ENCODE measurements at regions not wholly inside any gene's neighbourhood (a gene's known extent, or its start where the extent isn't known, plus 50 kb on each side); places are given as distances from the start of the nearest gene placed in this dataset.

- no peak for TF ChIP-seq SIN3A (IDR thresholded peaks at IDR 0.05; ENCODE audit: borderline replicate concordance, insufficient read depth, low read length)
- TF ChIP-seq TAF1 (IDR thresholded peaks at IDR 0.05; ENCODE audit: borderline replicate concordance, insufficient read depth, low read length) = no peak
- no peak for TF ChIP-seq REST (IDR thresholded peaks at IDR 0.05; ENCODE audit: insufficient read depth in 1 of 2, low read depth in 2 of 2, low read length in 2 of 2)
- no peak for TF ChIP-seq POLR2AphosphoS5 (IDR thresholded peaks at IDR 0.05; ENCODE audit: low read depth, low read length)
- TF ChIP-seq FOXP2 (optimal IDR thresholded peaks at IDR 0.05; ENCODE audit: borderline replicate concordance, extremely low read depth, extremely low read length, insufficient read depth) = no peak
Observed at GRCh38 chr13:85406269-85406975, 392.8 kb downstream of the SLITRK6 start.

- no peak for TF ChIP-seq FOXP2 (optimal IDR thresholded peaks at IDR 0.05; ENCODE audit: borderline replicate concordance, extremely low read depth, extremely low read length, insufficient read depth)
- no peak for TF ChIP-seq POLR2AphosphoS5 (IDR thresholded peaks at IDR 0.05; ENCODE audit: low read depth, low read length)
- TF ChIP-seq SIN3A (IDR thresholded peaks at IDR 0.05; ENCODE audit: borderline replicate concordance, insufficient read depth, low read length) = no peak
- no peak for TF ChIP-seq REST (IDR thresholded peaks at IDR 0.05; ENCODE audit: insufficient read depth in 1 of 2, low read depth in 2 of 2, low read length in 2 of 2)
Observed at GRCh38 chr13:85405316-85405897, 393.8 kb downstream of the SLITRK6 start.

- TF ChIP-seq REST (IDR thresholded peaks at IDR 0.05; ENCODE audit: insufficient read depth in 1 of 2, low read depth in 2 of 2, low read length in 2 of 2) = no peak
- no peak for TF ChIP-seq SIN3A (IDR thresholded peaks at IDR 0.05; ENCODE audit: borderline replicate concordance, insufficient read depth, low read length)
- TF ChIP-seq FOXP2 (optimal IDR thresholded peaks at IDR 0.05; ENCODE audit: borderline replicate concordance, extremely low read depth, extremely low read length, insufficient read depth) = no peak
Observed at GRCh38 chr13:85386424-85386823, 412.8 kb downstream of the SLITRK6 start.

- TF ChIP-seq REST (IDR thresholded peaks at IDR 0.05; ENCODE audit: insufficient read depth in 1 of 2, low read depth in 2 of 2, low read length in 2 of 2) (no peak), FOXP2 (optimal IDR thresholded peaks at IDR 0.05; ENCODE audit: borderline replicate concordance, extremely low read depth, extremely low read length, insufficient read depth) (no peak), POLR2AphosphoS5 (IDR thresholded peaks at IDR 0.05; ENCODE audit: low read depth, low read length) (no peak), TAF1 (IDR thresholded peaks at IDR 0.05; ENCODE audit: borderline replicate concordance, insufficient read depth, low read length) (no peak), SIN3A (IDR thresholded peaks at IDR 0.05; ENCODE audit: borderline replicate concordance, insufficient read depth, low read length) (no peak)
Observed at GRCh38 chr13:85383291-85383690, 415.9 kb downstream of the SLITRK6 start.
